Body of pancreas (tissue), 4 donors: ENCODE measurements at regions not wholly inside any gene's neighbourhood (a gene's known extent, or its start where the extent isn't known, plus 50 kb on each side); places are given as distances from the start of the nearest gene placed in this dataset.
"Not testable (repeated sequence)": the region's sequence is repeated elsewhere in the genome, so short reads cannot be mapped to it uniquely, and the experiment has no call there.

Experiments used
- POLR2A ChIP-seq, 3 donors: fragments of 450-650 bp; IDR thresholded peaks; one replicate each; pipeline ENCODE4 v1.6.1; 2016; ENCODE audit warnings: antibody characterized with exemption in 3 of 3, mild to moderate bottlenecking in 2 of 3
- TF ChIP-seq, protein P1 (sequence below), 7 experiments: fragments of 450-650 bp in 4 of 7; fragments of 200-600 bp in 3 of 7; sonication (generic) in 3 of 7; IDR thresholded peaks; one replicate each; pipeline ENCODE4 v1.5.1; 2016 to 2019; ENCODE audit warnings: antibody characterized with exemption in 7 of 7

DNA sequence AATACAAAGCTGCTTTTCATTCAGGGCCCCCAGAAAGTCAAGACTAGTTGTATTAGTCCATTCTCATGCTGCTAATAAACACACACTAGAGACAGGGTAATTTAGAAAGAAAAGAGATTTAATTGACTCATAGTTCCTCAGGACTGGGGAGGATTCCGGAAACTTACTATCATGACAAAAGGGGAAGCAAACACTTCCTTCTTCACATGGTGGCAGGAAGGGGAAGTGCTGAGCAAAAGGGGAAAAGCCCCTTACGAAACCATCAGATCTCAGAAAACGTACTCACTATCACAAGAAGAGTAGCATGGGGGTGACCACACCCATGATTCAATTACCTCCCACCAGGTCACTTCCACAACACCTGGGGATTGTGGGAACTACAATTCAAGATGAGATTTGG, 373.8 kb upstream of the FRG1 start:
- TF ChIP-seq, protein P1, sequence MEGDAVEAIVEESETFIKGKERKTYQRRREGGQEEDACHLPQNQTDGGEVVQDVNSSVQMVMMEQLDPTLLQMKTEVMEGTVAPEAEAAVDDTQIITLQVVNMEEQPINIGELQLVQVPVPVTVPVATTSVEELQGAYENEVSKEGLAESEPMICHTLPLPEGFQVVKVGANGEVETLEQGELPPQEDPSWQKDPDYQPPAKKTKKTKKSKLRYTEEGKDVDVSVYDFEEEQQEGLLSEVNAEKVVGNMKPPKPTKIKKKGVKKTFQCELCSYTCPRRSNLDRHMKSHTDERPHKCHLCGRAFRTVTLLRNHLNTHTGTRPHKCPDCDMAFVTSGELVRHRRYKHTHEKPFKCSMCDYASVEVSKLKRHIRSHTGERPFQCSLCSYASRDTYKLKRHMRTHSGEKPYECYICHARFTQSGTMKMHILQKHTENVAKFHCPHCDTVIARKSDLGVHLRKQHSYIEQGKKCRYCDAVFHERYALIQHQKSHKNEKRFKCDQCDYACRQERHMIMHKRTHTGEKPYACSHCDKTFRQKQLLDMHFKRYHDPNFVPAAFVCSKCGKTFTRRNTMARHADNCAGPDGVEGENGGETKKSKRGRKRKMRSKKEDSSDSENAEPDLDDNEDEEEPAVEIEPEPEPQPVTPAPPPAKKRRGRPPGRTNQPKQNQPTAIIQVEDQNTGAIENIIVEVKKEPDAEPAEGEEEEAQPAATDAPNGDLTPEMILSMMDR (IDR thresholded peaks at IDR 0.05): not testable (repeated sequence)
- TF ChIP-seq POLR2A (IDR thresholded peaks at IDR 0.05): not testable (repeated sequence)
